Thyroid gland (tissue), 4 donors: ENCODE measurements at regions not wholly inside any gene's neighbourhood (a gene's known extent, or its start where the extent isn't known, plus 50 kb on each side); places are given as distances from the start of the nearest gene placed in this dataset.

Source experiments
- POLR2A ChIP-seq, 2 donors: fragments of 450-650 bp; IDR thresholded peaks; one replicate each; pipeline ENCODE4 v1.6.1; 2017; ENCODE audit warnings: antibody characterized with exemption in 2 of 2, mild to moderate bottlenecking in 2 of 2, moderate library complexity in 1 of 2
- TF ChIP-seq, protein P1 (sequence below), 6 experiments: fragments of 200-600 bp in 3 of 6; fragments of 450-650 bp in 3 of 6; sonication (generic) in 3 of 6; IDR thresholded peaks; one replicate each; pipeline ENCODE4 v1.5.1; 2016 to 2019; ENCODE audit warnings: antibody characterized with exemption in 6 of 6, mild to moderate bottlenecking in 2 of 6, inconsistent platforms in 1 of 6, moderate library complexity in 1 of 6

DNA sequence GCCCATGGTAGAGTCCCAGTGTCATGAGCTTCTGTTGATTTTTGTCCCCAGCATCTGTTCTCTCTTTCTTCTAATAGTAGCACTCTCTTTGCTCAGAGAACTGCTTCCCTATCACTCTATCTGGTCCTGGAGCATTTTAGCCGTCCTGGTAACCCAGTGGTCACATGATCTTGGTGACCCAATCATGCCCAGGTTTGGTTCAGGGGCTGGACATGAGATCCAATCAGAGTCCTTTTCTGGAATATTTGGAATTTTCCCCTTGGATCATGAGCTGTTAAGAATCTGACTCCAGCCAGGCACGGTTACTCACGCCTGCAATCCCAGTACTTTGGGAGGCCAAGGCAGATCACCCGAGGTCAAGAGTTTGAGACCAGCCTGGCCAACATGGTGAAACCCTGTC, 197.0 kb downstream of the RAB11FIP4 start:
- TF ChIP-seq, protein P1, sequence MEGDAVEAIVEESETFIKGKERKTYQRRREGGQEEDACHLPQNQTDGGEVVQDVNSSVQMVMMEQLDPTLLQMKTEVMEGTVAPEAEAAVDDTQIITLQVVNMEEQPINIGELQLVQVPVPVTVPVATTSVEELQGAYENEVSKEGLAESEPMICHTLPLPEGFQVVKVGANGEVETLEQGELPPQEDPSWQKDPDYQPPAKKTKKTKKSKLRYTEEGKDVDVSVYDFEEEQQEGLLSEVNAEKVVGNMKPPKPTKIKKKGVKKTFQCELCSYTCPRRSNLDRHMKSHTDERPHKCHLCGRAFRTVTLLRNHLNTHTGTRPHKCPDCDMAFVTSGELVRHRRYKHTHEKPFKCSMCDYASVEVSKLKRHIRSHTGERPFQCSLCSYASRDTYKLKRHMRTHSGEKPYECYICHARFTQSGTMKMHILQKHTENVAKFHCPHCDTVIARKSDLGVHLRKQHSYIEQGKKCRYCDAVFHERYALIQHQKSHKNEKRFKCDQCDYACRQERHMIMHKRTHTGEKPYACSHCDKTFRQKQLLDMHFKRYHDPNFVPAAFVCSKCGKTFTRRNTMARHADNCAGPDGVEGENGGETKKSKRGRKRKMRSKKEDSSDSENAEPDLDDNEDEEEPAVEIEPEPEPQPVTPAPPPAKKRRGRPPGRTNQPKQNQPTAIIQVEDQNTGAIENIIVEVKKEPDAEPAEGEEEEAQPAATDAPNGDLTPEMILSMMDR (IDR thresholded peaks at IDR 0.05) = no peak
- TF ChIP-seq POLR2A (IDR thresholded peaks at IDR 0.05) = no peak
